GM18861 (cell line): ENCODE measurements at regions not wholly inside any gene's neighbourhood (a gene's known extent, or its start where the extent isn't known, plus 50 kb on each side); places are given as distances from the start of the nearest gene placed in this dataset.

Experiments
- ATAC-seq: cut with Tn5 transposase; IDR thresholded peaks from one replicate; pipeline ENCODE4 v1.9.1; 2021; ENCODE audit not compliant: unreplicated experiment

DNA sequence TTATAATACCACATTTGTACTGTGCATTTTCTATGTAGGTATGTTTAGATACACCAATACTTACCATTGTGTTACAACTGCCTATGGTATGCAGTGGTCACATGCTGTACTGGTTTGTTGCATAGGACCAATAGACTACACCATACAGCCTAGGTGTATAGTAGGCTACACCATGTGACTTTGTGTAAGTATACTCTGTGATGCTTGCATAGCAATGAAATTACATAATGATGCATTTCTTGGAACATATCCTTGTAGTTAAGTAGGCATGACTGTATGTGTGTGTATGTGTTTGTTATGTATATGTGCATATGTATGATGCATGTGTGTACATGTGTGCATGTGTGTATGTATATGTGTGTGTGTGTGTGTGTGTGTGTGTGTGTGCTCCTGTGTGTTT, 157.6 kb downstream of the TDRD15 start:
- ATAC-seq = no peak

GRCh38 chr2:21281791-21282514, 158.2 kb downstream of the TDRD15 start:
- no peak for ATAC-seq

- ATAC-seq = no peak
Observed at GRCh38 chr2:21282515-21282898, 158.7 kb downstream of the TDRD15 start.

DNA sequence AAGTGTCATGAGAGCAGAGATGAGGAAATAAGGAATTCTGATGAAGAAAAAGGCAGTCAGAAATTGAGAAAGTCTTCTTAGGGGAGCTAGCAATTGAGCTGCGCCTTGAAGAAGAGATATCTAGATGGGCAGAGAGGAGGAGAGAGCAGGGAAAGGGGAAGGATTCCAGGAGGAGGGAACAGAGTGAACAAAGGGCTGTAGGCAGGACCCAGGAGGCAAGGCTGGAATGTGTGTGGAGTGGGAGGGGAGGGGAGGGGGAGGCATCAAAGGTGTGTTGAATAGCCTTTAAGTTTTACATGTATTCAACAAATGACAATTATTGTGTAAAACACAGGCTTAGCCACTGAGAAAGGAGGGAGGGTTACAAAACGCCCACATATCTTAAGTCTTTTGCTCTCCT, 164.5 kb downstream of the TDRD15 start:
- no peak for ATAC-seq

DNA sequence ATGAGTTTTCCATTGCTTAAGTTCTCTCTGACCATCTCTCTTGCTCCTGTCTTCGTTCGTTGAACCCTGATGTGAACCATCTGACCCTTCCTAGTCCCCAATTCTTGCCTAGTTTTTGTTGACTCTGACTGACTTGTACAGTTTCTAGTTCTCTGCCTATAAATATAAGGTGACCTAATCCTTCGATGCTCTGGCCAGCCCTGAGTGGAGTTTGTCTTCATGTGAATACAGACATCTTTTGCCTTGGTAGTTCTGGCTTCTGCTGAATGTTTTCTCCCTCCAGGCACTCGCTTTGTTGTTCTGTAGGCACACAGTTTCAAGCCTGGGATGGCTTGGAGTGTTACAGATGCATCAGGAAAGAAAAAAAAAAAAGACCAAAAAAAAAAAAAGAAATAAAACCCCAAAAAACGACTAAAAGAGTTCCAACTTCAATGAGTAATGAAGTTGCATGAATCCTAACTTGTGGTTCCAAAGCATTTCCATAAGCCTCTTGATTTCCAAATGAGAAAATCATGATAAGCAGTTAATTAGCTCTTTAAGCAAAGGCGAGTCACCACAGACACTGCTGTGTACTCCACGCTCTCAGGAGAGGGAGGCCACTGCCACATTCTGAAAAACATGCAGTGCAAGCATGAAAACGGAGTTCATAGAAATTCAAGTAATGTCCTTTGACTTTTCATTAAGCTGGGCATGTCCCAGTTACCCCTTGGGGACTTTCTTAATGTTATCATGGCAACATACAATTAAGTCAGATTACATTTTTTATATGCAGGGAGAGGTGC, 165.2 kb downstream of the TDRD15 start:
- no peak for ATAC-seq

- no peak for ATAC-seq
Observed at GRCh38 chr2:21289551-21289950, 165.8 kb downstream of the TDRD15 start.

- ATAC-seq = no peak
Observed at GRCh38 chr2:21289989-21290388, 166.2 kb downstream of the TDRD15 start.

- no peak for ATAC-seq
Observed at GRCh38 chr2:21291426-21291825, 167.7 kb downstream of the TDRD15 start.

- ATAC-seq = no peak
Observed at GRCh38 chr2:21294446-21294845, 170.7 kb downstream of the TDRD15 start.

DNA sequence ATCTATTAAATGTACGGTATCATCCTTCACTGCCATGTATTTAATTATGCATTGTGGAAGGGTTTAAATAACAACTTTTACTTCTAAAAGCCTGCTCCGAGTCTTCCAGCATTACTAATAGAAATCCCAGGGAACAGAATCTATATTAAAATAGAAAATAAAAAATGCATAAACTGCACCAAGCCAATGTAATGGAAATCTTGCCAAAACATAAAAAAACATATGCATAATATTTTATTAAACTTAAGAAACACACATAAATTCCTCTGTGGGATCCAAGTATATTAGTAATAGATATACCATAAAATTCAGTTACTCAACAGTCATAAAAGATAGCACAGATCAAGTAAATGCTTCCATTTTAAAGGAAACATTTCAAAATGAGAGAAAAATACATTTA, 175.6 kb downstream of the TDRD15 start:
- no peak for ATAC-seq

DNA sequence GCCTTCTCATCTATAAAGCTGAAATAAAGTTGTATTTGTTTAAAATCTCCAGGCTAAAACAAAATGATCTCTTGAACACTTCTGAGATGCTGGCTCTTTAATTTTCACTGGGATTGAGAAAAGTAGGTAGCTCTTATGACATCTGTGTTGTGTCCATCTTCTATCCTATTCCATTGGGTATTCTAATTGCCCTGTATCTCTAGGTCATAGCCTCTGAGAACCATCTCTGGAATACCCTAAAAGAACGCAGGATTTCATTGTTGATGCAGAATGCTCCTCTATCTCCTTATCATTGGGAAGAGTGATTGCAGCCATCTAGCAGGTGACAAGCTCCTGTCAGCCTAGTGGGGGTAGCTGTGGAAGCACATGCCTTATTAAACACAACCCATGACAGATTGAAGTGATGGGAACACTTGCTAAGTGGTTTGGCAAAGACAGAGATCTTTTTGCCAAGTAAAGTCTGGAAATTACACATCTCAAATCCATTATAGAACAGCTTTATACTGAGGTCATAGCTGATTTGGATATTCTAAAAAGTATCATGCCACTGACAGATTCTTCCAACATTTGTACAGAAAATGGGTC, 178.2 kb downstream of the TDRD15 start:
- no peak for ATAC-seq

DNA sequence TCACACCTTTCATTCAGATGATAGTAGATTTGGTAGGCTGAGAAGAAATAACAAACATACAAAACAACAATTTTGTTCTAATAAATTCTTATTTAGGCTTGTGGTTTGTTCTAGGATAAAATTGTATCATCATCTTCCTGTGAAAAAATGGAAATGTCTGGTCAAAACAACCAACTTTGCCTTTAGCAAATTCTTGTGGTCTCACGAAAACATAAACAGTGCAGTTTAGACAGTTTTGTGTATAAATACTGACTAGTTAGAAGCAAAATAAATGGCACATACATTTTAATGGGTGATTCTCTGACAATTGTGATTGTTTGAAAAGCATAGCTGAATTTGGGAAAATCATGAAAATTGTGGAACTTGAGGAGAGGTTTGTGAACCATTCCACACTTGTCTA, 180.1 kb downstream of the TDRD15 start:
- ATAC-seq = no peak

GRCh38 chr2:21305581-21305980, 181.8 kb downstream of the TDRD15 start:
- no peak for ATAC-seq

DNA sequence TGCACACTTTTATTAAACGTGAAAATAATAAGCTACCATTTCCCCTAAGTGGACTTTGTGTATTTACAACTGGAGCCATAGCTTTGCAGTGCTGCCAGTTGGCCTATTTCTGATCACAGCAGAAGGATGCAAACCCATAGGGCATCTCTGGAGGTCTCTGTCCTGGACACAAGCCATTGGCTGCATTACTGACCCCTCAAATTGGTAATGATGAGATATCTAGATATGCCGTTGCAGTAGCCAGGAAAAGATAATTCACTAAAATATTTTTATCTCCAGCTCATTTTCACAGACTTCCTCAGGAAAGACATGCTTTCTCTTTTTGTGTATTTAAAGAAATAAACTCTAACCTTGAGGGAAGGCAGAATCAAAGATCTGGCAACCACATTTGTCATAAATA, 182.5 kb downstream of the TDRD15 start:
- no peak for ATAC-seq

GRCh38 chr2:21307037-21307436, 183.3 kb downstream of the TDRD15 start:
- no peak for ATAC-seq

GRCh38 chr2:21310493-21310892, 186.7 kb downstream of the TDRD15 start:
- ATAC-seq = no peak

DNA sequence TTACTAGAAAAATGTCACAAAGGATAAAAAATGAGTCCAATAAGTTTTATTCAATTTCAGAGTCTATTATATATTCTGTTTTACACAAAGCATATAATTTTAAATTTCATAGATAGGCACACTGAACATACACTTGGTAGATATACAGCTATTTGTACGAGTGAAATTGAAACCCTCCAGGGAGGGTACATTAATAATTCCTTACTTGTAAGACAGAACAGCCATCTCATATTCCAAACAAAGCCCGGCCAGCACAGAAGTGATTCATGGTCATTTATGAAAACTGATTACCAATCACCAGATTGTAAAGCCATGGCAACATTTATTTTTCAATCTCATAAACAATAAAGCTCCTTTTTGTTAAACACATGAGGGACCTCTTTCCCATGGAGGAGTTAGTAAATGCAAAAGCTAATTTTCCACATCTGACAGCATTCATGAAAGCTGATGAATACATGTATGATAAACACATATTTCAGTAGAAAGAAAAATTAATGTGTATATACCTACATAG, 190.6 kb downstream of the TDRD15 start:
- no peak for ATAC-seq

DNA sequence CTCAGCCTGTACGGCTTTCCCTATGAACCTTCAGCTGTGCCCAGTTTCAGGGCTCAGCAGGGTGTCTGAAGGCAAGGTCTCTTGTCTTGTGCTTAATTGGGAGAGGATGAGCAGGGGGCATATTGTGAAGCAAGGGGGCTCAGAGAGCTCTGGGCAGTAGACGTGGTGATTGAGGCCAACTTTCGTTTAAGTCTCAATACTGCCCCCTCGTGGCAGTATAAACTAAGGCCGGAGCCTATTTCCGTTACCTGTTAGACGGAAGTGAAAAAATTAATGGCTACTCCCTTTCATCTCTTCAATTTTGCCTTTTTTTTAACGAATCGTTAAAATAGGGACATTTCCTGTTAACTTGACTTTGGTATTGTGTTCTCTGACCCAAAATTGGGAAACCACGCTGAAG, 193.4 kb downstream of the TDRD15 start:
- ATAC-seq = peak; percentile 79

- no peak for ATAC-seq
Observed at GRCh38 chr2:21318263-21318662, 194.5 kb downstream of the TDRD15 start.

DNA sequence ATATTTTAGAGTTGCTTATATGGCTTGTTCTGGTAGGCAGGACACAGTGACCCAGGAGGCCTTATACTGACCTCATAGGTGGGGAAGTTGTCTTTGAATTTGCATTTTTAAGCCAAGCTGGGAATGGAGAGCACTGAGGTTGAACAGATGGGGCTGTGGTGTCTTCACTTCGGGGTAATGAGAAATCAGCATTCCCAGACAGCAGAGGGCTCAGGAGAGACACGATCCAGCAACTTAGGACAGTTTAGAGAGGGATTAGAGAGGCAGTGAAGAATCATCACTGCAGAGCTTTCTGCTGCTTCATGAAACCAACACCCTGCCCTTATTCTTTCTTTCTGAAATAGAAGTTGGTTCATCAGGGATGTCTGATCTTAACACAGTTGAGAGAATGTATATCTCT, 202.4 kb downstream of the TDRD15 start:
- no peak for ATAC-seq

- no peak for ATAC-seq
Observed at GRCh38 chr2:21328177-21328576, 204.4 kb downstream of the TDRD15 start.

DNA sequence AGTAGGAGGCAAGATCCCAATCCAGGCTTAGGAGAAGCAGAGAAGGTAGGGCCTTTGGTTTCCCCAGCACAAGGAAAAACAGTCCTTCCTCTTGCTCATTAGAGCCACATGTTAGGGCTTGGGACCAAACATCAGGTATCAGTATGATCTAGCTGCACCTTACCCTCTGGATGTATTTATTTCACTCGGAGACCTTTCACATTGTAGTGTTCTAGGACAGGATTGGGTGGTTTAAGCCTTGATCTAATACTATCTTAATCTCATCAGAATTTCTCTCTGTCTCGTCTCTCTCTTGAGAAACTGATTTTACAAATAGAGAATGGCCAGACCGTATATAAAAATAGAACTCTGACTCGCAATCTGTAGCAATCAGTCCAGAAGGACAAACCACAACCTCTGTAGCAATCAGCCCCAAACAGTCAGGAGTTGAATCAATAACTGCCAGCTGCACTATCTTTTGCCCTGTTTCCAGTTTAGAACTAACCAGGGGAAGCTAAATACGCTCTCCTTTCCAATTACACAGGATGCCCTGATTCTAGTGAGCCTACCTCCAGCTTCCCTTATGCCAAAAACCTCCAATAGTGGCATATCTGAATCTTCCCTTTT, 207.1 kb downstream of the TDRD15 start:
- no peak for ATAC-seq
